Transverse colon (tissue), 4 donors: ENCODE measurements at regions not wholly inside any gene's neighbourhood (a gene's known extent, or its start where the extent isn't known, plus 50 kb on each side); places are given as distances from the start of the nearest gene placed in this dataset.
"Not testable (repeated sequence)": the region's sequence is repeated elsewhere in the genome, so short reads cannot be mapped to it uniquely, and the experiment has no call there.

Source experiments
- DNase-seq: peaks from one replicate; pipeline ENCODE4 v3.0.0-alpha.2; 2019
- H3K27ac ChIP-seq, 4 donors: fragments of 200-600 bp; sonication (generic); 2 replicates each; pipeline ENCODE4 v1.5.1; 2016 to 2018; ENCODE audit warnings: inconsistent platforms in 4 of 4
- H3K27me3 ChIP-seq: fragments of 200-600 bp; sonication (generic); 2 replicates; pipeline ENCODE4 v1.5.1; 2017; ENCODE audit warnings: inconsistent platforms
- H3K36me3 ChIP-seq, 4 donors: fragments of 200-600 bp; sonication (generic); 2 replicates each; pipeline ENCODE4 v1.5.1; 2017 to 2019; ENCODE audit warnings: inconsistent platforms in 4 of 4
- H3K4me1 ChIP-seq, 4 donors: fragments of 200-600 bp; sonication (generic); 2 replicates each; pipeline ENCODE4 v1.5.1; 2017 to 2020; ENCODE audit warnings: inconsistent platforms in 4 of 4
- H3K4me3 ChIP-seq, 4 donors: fragments of 200-600 bp; sonication (generic); 1 replicate in 1 of 4; 2 replicates in 3 of 4; pipeline versions ENCODE4 v1.5.1 to v1.6.1; 2017 to 2019; ENCODE audit warnings: inconsistent platforms in 4 of 4
- H3K9me3 ChIP-seq, 2 donors: fragments of 200-600 bp; sonication (generic); 2 replicates each; pipeline ENCODE4 v1.5.1; 2017 to 2019; ENCODE audit warnings: inconsistent platforms in 2 of 2
- WGBS, 2 donors: methylation state at CpG; one replicate each; pipeline ENCODE4 v1.1.5; 2018; ENCODE audit warnings: low coverage in 1 of 2; 5-methylcytosine and 5-hydroxymethylcytosine counted together
- in situ Hi-C, 4 donors: fragments of 200-750 bp; cut with MboI; loops; one replicate each; pipeline versions ENCODE4 v1.15.0 to v1.15.1; 2017; ENCODE audit warnings: low sequenced_read_pairs in 3 of 4, low pct_ligation_motif_present in 1 of 4, low pct_unique_long_range_greater_than_20kb in 1 of 4
- intact Hi-C: fragments of 100-400 bp; cut with DNase I; formaldehyde crosslinking; loops from one replicate; pipeline ENCODE4 v1.15.1; 2023; ENCODE audit warnings: low total_unique reads

DNA sequence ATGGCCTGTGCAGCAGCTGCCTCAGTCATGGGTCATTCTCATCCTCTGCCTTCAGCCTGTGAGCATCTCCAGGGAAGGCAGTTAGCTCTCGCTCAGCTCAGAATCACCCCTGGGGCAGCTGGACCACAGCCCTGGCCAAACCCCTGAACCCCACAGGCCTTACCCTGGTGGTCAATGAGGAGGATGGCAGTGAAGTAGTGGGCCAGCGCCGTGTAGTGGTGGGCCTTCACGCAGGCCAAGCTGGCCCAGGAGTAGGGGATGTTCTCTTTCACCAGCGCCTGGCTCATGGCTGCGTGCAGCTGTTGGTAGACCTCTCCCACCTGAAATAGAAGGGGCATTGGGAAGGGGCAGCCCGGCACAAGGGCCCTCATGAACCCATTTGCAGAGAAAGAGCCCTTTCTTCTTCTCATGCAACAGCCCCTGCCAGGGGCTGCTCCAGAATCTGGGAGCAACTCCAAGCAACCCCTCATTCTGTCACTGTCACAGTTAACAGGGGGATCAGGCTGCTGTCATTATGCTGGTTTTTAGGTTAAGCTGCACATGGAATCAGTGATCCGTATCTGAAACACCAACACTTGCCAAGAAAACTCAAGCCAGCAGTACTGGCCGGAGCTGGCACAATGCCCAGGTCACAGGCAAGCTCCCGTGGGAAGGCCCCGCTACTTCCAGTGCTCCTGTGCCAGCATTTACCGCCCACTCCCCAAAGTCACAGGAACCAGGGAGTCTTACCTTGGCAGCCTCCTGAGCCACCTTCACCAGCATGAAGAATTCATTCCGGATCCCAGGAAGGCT lies 290.2 kb downstream of the GOLGA6L6 start:
- in situ Hi-C loops = loop anchor here in 1 of 4 donors (25.0 kb wide), 1 partner anchor 111 kb away; no protein-coding TSS in a partner anchor
- H3K27ac ChIP-seq, H3K27me3 ChIP-seq, intact Hi-C loops, H3K4me3 ChIP-seq, H3K9me3 ChIP-seq, DNase-seq, H3K4me1 ChIP-seq, H3K36me3 ChIP-seq: not testable (repeated sequence)
- WGBS, 2 donors = 70 to 82% methylated on average over 2 to 13 of the region's 13 CpGs

DNA sequence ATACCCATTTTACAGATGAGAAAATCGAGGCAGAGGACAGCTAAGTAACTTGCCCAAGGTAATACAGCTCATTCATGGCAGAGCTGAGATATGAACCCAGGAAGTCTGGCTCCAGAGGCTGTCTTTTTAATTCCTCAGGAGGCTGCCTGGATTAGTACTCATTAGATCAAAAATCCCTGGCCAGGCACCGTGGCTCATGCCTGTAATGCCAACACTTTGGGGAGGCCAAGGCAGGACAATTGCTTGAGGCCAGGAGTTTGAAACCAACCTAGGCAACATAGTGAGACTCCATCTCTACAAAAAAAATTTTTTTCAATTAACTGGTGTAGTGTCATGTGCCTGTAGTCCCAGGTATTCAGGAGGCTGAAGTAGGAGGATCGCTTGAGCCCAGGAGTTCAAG lies 291.4 kb downstream of the GOLGA6L6 start:
- H3K27me3 ChIP-seq, H3K9me3 ChIP-seq, H3K27ac ChIP-seq, DNase-seq, H3K4me3 ChIP-seq, H3K36me3 ChIP-seq, H3K4me1 ChIP-seq, intact Hi-C loops: not testable (repeated sequence)
- in situ Hi-C loops = loop anchor here in 1 of 4 donors (25.0 kb wide), 1 partner anchor 112 kb away; no protein-coding TSS in a partner anchor
- WGBS, 2 donors = 37 to 55% methylated on average over 3 of the region's 3 CpGs

DNA sequence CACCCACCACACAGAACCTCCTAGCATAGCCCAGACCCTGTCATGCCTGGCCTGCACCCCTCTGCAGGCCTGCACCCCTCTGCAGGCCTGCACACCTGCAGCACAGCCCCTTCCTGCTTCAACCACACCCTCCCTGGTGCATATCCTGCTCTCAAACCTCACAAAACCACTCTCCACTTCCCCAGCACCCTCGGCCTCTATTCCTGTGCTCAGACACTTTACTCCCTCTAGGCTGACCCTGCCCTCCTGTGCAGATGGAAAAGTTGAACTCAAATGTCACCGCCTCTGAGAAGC lies 292.0 kb downstream of the GOLGA6L6 start:
- H3K4me3 ChIP-seq, H3K4me1 ChIP-seq, H3K27ac ChIP-seq, H3K27me3 ChIP-seq, DNase-seq, H3K36me3 ChIP-seq, in situ Hi-C loops, H3K9me3 ChIP-seq, intact Hi-C loops: not testable (repeated sequence)
- WGBS, 2 donors = 75 to 88% methylated on average over 2 of the region's 2 CpGs

DNA sequence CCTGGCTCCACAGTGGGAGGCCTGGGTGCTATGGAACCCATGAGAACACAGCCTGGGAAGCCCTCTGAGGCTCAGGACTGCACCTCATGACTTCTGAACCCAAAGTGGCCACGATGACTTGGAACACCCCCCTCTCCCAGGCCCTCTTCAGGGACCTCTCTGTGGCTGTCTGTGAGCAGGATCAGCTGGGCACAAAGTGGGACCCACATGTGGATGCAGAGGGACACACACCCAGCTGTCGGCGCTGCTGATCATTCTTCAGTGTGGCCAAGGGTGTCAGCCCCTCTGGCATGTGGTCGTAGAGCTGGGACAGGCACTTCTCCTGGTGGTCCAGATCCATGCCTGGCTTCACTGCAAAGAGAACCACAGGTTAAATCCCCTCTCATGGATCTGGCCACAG lies 293.2 kb downstream of the GOLGA6L6 start:
- intact Hi-C loops, H3K4me1 ChIP-seq, in situ Hi-C loops: not testable (repeated sequence)

DNA sequence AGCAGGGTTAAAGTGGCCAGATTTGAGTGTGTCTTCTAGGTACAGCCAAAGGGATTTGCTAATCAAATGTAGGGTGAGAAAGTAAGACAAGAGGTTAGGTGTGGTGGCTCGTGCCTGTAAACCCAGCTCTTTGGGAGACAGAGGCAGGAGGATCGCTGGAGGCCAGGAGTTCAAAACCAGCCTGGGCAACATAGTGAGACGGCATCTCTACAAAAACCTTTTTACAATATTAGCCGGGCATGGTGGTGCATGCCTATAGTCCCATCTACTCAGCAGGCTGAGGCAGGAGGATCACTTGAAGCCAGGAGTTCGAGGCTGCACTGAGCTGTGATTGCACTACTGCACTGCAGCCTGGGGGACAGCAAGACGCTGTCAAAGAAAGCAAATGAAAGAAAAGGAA lies 294.5 kb downstream of the GOLGA6L6 start:
- in situ Hi-C loops, H3K27ac ChIP-seq: not testable (repeated sequence)

More for the DNA sequence above, 293.2 kb downstream of the GOLGA6L6 start:
- not testable (repeated sequence) for H3K36me3 ChIP-seq, H3K27me3 ChIP-seq, H3K9me3 ChIP-seq, DNase-seq, H3K27ac ChIP-seq, H3K4me3 ChIP-seq
- WGBS, 2 donors = 90% methylated on average over 4 of the region's 4 CpGs; no CpG with 5 or more reads in 1 of the 2 donors

DNA sequence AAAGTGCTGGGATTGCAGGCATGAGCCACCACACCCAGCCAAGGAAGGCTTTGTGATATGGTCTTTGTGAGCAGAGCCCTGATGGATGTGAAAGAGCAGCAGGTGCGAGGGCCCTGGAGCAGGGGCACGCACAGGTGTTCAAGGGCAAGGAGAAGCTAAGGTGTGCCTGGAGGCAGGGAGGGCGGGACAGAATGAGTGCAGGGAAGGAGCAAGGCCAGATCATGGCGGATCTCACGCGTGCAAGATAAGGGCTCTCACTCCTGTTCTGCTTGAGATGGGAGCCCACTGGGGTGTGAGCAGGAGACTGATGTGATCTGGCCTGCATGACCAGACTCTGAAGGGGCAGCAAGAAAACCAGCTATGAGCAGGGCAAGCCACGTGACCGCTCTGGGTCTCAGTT lies 295.0 kb downstream of the GOLGA6L6 start:
- H3K36me3 ChIP-seq, H3K4me3 ChIP-seq, H3K9me3 ChIP-seq, H3K27me3 ChIP-seq, in situ Hi-C loops, DNase-seq, H3K27ac ChIP-seq, H3K4me1 ChIP-seq: not testable (repeated sequence)
- intact Hi-C loops = loop anchor here (2.0 kb wide), 1 partner anchor 26 kb away; no protein-coding TSS in a partner anchor
- 59% methylated on average over 8 of the region's 8 CpGs; no CpG with 5 or more reads in 1 of the 2 donors for WGBS, 2 donors

More for the DNA sequence above, 294.5 kb downstream of the GOLGA6L6 start:
- not testable (repeated sequence) for H3K27me3 ChIP-seq, DNase-seq, H3K4me3 ChIP-seq, H3K4me1 ChIP-seq, H3K36me3 ChIP-seq, H3K9me3 ChIP-seq
- intact Hi-C loops = loop anchor here (2.0 kb wide), 1 partner anchor 26 kb away; no protein-coding TSS in a partner anchor
- 64 to 71% methylated on average over 6 of the region's 6 CpGs for WGBS, 2 donors

DNA sequence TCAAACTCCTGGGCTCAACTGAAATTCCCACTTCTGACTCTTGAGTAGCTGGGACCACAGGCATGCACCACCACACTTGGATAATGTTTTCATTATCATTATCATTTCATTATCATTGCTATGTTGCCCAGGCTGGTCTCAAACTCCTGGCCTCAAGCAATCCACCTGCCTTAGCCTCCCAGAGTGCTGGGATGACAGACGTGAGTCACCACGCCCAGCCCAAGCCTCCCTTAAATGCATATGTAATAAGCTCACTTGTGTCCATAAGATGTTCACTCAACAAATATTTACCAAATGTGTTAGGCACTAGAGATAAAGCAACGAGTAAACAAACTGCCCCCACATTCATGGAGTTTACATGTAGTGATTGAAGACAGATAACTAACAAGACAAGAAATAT lies 295.7 kb downstream of the GOLGA6L6 start:
- H3K36me3 ChIP-seq, H3K9me3 ChIP-seq, H3K27ac ChIP-seq, DNase-seq, H3K4me3 ChIP-seq, in situ Hi-C loops, H3K4me1 ChIP-seq, H3K27me3 ChIP-seq: not testable (repeated sequence)
- WGBS, 2 donors = 67% methylated on average over 3 of the region's 3 CpGs
- intact Hi-C loops = loop anchor here (2.0 kb wide), 1 partner anchor 25 kb away; no protein-coding TSS in a partner anchor

DNA sequence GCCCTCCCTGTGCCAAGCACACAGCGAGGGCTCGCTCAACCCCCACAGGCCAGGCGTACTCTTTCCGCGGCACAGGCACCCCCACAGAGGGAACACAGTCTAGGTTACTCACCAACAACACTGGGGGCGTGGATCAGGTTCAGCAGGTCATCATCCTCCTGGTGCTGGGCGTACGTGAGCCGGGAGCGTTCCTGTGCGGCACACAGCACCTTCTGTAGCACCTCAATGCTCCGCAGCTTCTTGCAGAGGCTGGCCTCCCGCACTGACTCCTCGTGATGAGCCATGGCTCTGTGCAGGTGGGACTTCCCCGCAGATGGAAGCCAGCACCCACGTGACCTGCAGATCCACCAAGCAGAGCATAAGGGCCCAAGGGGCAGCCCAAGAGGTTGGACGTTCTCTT lies 296.8 kb downstream of the GOLGA6L6 start:
- WGBS, 2 donors = 69 to 82% methylated on average over 3 to 17 of the region's 17 CpGs
- in situ Hi-C loops = not testable (repeated sequence)

DNA sequence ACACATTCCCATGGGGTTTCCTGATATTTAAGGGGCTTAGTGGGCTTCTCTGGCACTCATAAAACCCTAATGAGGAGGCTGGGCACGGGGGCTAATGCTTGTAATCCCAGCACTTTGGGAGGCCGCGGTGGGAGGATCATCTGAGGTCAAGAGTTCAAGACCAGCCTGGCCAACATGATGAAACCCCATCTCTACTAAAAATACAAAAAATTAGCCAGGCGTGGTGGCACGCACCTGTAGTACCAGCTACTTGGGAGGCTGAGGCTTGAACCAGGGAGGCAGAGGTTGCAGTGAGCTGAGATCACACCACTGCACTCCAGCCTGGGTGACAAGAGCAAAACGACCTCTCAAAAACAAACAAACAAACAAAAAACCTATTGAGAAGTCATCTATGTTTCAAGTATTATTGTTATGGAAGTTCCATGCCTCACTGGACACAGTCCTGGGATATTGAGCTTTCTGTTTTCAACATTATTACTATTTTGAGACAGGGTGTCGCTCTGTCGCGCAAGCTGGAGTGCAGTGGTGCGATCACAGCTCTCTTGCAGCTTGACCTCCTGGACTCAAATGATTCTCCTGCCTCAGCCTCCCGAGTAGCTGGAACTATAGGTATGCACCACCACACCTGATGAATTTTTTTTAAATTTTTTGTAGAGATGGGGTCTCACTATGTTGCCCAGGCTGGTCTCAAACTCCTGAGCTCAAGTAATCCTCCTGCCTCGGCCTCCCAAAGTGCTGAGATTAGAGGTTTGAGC lies 297.9 kb downstream of the GOLGA6L6 start:
- in situ Hi-C loops, H3K4me3 ChIP-seq, H3K9me3 ChIP-seq, DNase-seq, H3K4me1 ChIP-seq, intact Hi-C loops, H3K27ac ChIP-seq, H3K27me3 ChIP-seq, H3K36me3 ChIP-seq: not testable (repeated sequence)
- WGBS, 2 donors = 66 to 69% methylated on average over 10 to 12 of the region's 12 CpGs

More for the DNA sequence above, 296.8 kb downstream of the GOLGA6L6 start:
- H3K27me3 ChIP-seq, intact Hi-C loops, H3K36me3 ChIP-seq, H3K9me3 ChIP-seq, H3K4me3 ChIP-seq, H3K27ac ChIP-seq, H3K4me1 ChIP-seq, DNase-seq: not testable (repeated sequence)

DNA sequence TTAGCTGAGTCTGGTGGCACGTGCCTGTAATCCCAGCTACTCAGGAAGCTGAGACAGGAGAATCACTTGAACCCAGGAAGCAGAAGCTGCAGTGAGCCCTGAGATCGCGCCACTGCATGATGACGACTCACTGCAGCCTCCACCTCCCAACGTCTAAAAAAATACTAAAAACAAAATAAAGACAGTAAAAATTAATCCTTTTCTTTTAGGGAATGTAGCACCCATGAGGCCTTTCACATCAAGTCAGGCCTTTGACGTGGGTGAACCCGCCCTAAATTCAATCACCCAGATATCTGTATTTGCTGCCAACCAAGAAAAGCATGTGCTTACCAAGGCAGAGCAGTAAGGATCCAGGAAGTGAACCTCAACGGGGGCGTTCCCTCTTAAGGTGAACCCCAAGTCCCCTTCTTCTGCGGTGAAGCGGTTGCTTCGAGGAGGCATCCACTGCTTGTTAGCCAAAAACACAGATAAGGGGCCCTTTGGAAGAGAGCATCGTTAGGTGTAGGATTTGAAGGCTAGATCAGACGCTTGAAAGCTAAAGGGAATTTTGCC lies 301.2 kb downstream of the GOLGA6L6 start:
- H3K27ac ChIP-seq, intact Hi-C loops, H3K4me1 ChIP-seq, in situ Hi-C loops, H3K27me3 ChIP-seq, DNase-seq, H3K36me3 ChIP-seq, H3K9me3 ChIP-seq, H3K4me3 ChIP-seq: not testable (repeated sequence)
- WGBS, 2 donors = 80 to 81% methylated on average over 12 to 14 of the region's 14 CpGs
